ENCODE measurements at regions not wholly inside any gene's neighbourhood (a gene's known extent, or its start where the extent isn't known, plus 50 kb on each side); places are given as distances from the start of the nearest gene placed in this dataset.

DNA sequence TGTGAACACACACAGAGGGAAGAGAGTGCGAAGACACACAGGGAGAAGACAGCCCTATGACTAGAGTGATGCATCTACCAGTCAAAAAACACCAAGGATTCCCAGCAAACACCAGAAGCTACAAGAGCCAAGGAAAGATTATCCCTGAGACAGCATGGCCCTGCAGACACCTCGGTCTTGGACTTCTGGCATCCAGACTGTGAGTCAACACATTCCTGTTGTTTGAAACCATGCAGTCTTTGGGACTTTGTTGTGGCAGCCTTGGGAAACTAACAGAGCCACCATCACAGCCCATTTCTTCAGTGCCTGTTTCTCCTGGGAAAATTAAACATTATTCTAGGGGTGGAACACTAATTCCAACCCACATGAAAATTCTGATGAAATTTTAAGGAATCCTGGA, 220.6 kb downstream of the GXYLT1 start:
- TF ChIP-seq CTCF (IDR thresholded peaks at IDR 0.05; ENCODE audit: insufficient read depth, low read length) = no peak
- no peak for TF ChIP-seq GABPA (IDR thresholded peaks at IDR 0.05; ENCODE audit: low read depth)
- TF ChIP-seq POLR2AphosphoS5 (IDR thresholded peaks at IDR 0.05; ENCODE audit: low read depth) = no peak
- TF ChIP-seq REST (IDR thresholded peaks at IDR 0.05; ENCODE audit: insufficient replicate concordance, low read depth) = no peak
- no peak for TF ChIP-seq SPI1 (IDR thresholded peaks at IDR 0.05; ENCODE audit: borderline replicate concordance, low read depth)
- Histone ChIP-seq H3K4me3 (replicated peaks; ENCODE audit: insufficient read depth, low read length) (no peak overlapping the region), H3K27ac (replicated peaks) (no peak overlapping the region), H3K27me3 (ENCODE audit: insufficient read depth, poor library complexity, severe bottlenecking) (no peaks in the 10 kb centered on the region)
- no peak for DNase-seq (ENCODE audit: low read depth in 1 of 2, low spot score in 1 of 2)

- H3K4me3 ChIP-seq (replicated peaks; ENCODE audit: insufficient read depth, low read length) = no peak overlapping the region
- no peak overlapping the region for H3K27ac ChIP-seq (replicated peaks)
- TF ChIP-seq CTCF (IDR thresholded peaks at IDR 0.05; ENCODE audit: insufficient read depth, low read length) = no peak
- no peak for TF ChIP-seq POLR2AphosphoS5 (IDR thresholded peaks at IDR 0.05; ENCODE audit: low read depth)
- no peak for TF ChIP-seq REST (IDR thresholded peaks at IDR 0.05; ENCODE audit: insufficient replicate concordance, low read depth)
- no peak for TF ChIP-seq SPI1 (IDR thresholded peaks at IDR 0.05; ENCODE audit: borderline replicate concordance, low read depth)
- TF ChIP-seq GABPA (IDR thresholded peaks at IDR 0.05; ENCODE audit: low read depth) = no peak
- DNase-seq (ENCODE audit: low read depth in 1 of 2, low spot score in 1 of 2) = no peak
- H3K27me3 ChIP-seq (ENCODE audit: insufficient read depth, poor library complexity, severe bottlenecking) = no peaks in the 10 kb centered on the region
Observed at GRCh38 chr12:41923351-41923750, 221.3 kb downstream of the GXYLT1 start.

- no peak overlapping the region for H3K27ac ChIP-seq (replicated peaks)
- no peak overlapping the region for H3K4me3 ChIP-seq (replicated peaks; ENCODE audit: insufficient read depth, low read length)
- no peak for DNase-seq (ENCODE audit: low read depth in 1 of 2, low spot score in 1 of 2)
- no peaks in the 10 kb centered on the region for H3K27me3 ChIP-seq (ENCODE audit: insufficient read depth, poor library complexity, severe bottlenecking)
- TF ChIP-seq SPI1 (IDR thresholded peaks at IDR 0.05; ENCODE audit: borderline replicate concordance, low read depth) = no peak
- TF ChIP-seq POLR2AphosphoS5 (IDR thresholded peaks at IDR 0.05; ENCODE audit: low read depth) = no peak
- TF ChIP-seq REST (IDR thresholded peaks at IDR 0.05; ENCODE audit: insufficient replicate concordance, low read depth) = no peak
- TF ChIP-seq CTCF (IDR thresholded peaks at IDR 0.05; ENCODE audit: insufficient read depth, low read length) = no peak
- TF ChIP-seq GABPA (IDR thresholded peaks at IDR 0.05; ENCODE audit: low read depth) = no peak
Observed at GRCh38 chr12:41920355-41920754, 224.3 kb downstream of the GXYLT1 start.
